Non-pigmented ciliary epithelial cell (primary cell): ENCODE measurements at regions not wholly inside any gene's neighbourhood (a gene's known extent, or its start where the extent isn't known, plus 50 kb on each side); places are given as distances from the start of the nearest gene placed in this dataset.
A peak's percentile ranks its signal among the peaks of the same experiment; 100 is the strongest.
"Not testable (repeated sequence)": the region's sequence is repeated elsewhere in the genome, so short reads cannot be mapped to it uniquely, and the experiment has no call there.

Source experiments
- DNase-seq: peaks from one replicate; pipeline ENCODE4 v3.0.0-alpha.2; 2010; ENCODE audit warnings: low read depth

- no peak for DNase-seq
Measured at GRCh38 chr4:109378511-109378910, 55.1 kb upstream of the SEC24B start.

- no peak for DNase-seq
Measured at GRCh38 chr4:109378076-109378475, 55.5 kb upstream of the SEC24B start.

GRCh38 chr4:109375778-109376414 lies 57.7 kb upstream of the SEC24B start:
- DNase-seq = no peak

GRCh38 chr4:109368661-109369060 lies 65.0 kb upstream of the SEC24B start:
- peak; percentile 11 for DNase-seq

- DNase-seq = no peak
Measured at GRCh38 chr4:109365939-109366338, 63.5 kb upstream of the COL25A1 start.

- not testable (repeated sequence) for DNase-seq
Measured at GRCh38 chr4:109365297-109365696, 62.8 kb upstream of the COL25A1 start.

- no peak for DNase-seq
Measured at GRCh38 chr4:109359040-109359646, 56.7 kb upstream of the COL25A1 start.

GRCh38 chr4:109355835-109356234 lies 53.4 kb upstream of the COL25A1 start:
- no peak for DNase-seq

GRCh38 chr4:109352941-109353340 lies 50.5 kb upstream of the COL25A1 start:
- DNase-seq = no peak
